CD4-positive, alpha-beta T cell (primary cell): ENCODE measurements at regions not wholly inside any gene's neighbourhood (a gene's known extent, or its start where the extent isn't known, plus 50 kb on each side); places are given as distances from the start of the nearest gene placed in this dataset.

ENCODE experiments used
- ATAC-seq: fragments of 200-7000 bp; cut with Tn5 transposase; one replicate; pipeline ENCODE4 v1.10.0; 2022; ENCODE audit warnings: mild to moderate bottlenecking; ENCODE audit not compliant: poor library complexity
- CTCF ChIA-PET: fragments of 350-600 bp; sonication (Branson Sonifier 250); formaldehyde crosslinking; loops from one replicate; lab custom pipeline; 2021; ENCODE audit warnings: antibody characterized with exemption, inconsistent platforms; lab: Charles Lee
- POLR2A ChIA-PET: fragments of 350-600 bp; sonication (Branson Sonifier 250); formaldehyde crosslinking; loops from one replicate; lab custom pipeline; 2021; ENCODE audit warnings: antibody characterized with exemption, inconsistent platforms; lab: Charles Lee
- DNase-seq, 14 experiments: peaks; one replicate each; pipeline ENCODE4 v3.0.0-alpha.2; 2013 to 2020; ENCODE audit warnings: mixed read lengths in 2 of 14
- H3K27ac ChIP-seq, 2 donors: one replicate each; pipeline versions ENCODE4 v1.5.1 to v1.7.0; 2013; ENCODE audit warnings: low read length in 2 of 2, low read depth in 1 of 2, mild to moderate bottlenecking in 1 of 2
- H3K27me3 ChIP-seq, 2 experiments: 1 replicate in 1 of 2; 2 replicates in 1 of 2; pipeline versions ENCODE4 v1.6.1 to v1.7.0; 2013; ENCODE audit warnings: low read length in 2 of 2, control low read depth in 1 of 2, mild to moderate bottlenecking in 1 of 2, moderate library complexity in 1 of 2; ENCODE audit not compliant: insufficient read depth in 2 of 2, control insufficient read depth in 1 of 2
- H3K36me3 ChIP-seq: one replicate; pipeline ENCODE4 v1.6.1; 2013; ENCODE audit warnings: low read length, control low read depth; ENCODE audit not compliant: insufficient read depth
- H3K4me1 ChIP-seq: one replicate; pipeline ENCODE4 v1.6.1; 2013; ENCODE audit warnings: low read length, control low read depth; ENCODE audit not compliant: insufficient read depth
- H3K4me3 ChIP-seq: one replicate; pipeline ENCODE4 v1.5.1; 2013; ENCODE audit warnings: mild to moderate bottlenecking, low read length, moderate library complexity
- H3K9me3 ChIP-seq, 2 experiments: 1 replicate in 1 of 2; 2 replicates in 1 of 2; pipeline versions ENCODE4 v1.6.1 to v1.7.0; 2013; ENCODE audit warnings: low read length in 2 of 2, mild to moderate bottlenecking in 2 of 2, control low read depth in 1 of 2, moderate library complexity in 1 of 2; ENCODE audit not compliant: control insufficient read depth in 1 of 2, insufficient read depth in 1 of 2
- H3K27ac Mint-ChIP-seq: one replicate; pipeline ENCODE4 v1.8.0; 2020; ENCODE audit warnings: mixed read lengths
- H3K27me3 Mint-ChIP-seq: one replicate; pipeline ENCODE4 v1.8.0; 2021; ENCODE audit warnings: mixed read lengths
- H3K36me3 Mint-ChIP-seq: one replicate; pipeline ENCODE4 v1.8.0; 2021; ENCODE audit warnings: low read depth, mixed read lengths
- H3K4me1 Mint-ChIP-seq: one replicate; pipeline ENCODE4 v1.8.0; 2021; ENCODE audit warnings: low read depth, mixed read lengths
- H3K4me3 Mint-ChIP-seq: one replicate; pipeline ENCODE4 v1.8.0; 2020; ENCODE audit warnings: mild to moderate bottlenecking, mixed read lengths
- H3K9me3 Mint-ChIP-seq: one replicate; pipeline ENCODE4 v1.8.0; 2020; ENCODE audit warnings: mixed read lengths
- CTCF ChIP-seq: fragments of 200-600 bp; IDR thresholded peaks from one replicate; pipeline ENCODE4 v1.8.0; 2022; ENCODE audit warnings: antibody characterized with exemption, mild to moderate bottlenecking
- intact Hi-C, 2 experiments: fragments of 100-400 bp; cut with DNase I in 1 of 2; cut with micrococcal nuclease in 1 of 2; formaldehyde crosslinking; loops; one replicate each; pipeline versions ENCODE4 v1.15.1 to v1.9.0; 2023 to 2025; cut with DNase I, micrococcal nuclease

GRCh38 chr1:14217384-14217783 lies 381.1 kb upstream of the KAZN start:
- Histone ChIP-seq H3K9me3 (peaks cover 0 to 8% of the 10 kb centered on the region in 2 experiments), H3K4me3 (no peak overlapping the region), H3K36me3 (no peaks in the 10 kb centered on the region), H3K27me3 (no peaks in the 10 kb centered on the region), H3K27ac (no peak overlapping the region), H3K4me1 (no peaks in the 10 kb centered on the region)
- H3K27me3 Mint-ChIP-seq: no peaks in the 10 kb centered on the region
- no peak overlapping the region for H3K27ac Mint-ChIP-seq
- no peaks in the 10 kb centered on the region for H3K4me1 Mint-ChIP-seq
- TF ChIP-seq CTCF: no peak
- ChIA-PET POLR2A (no interaction called here), CTCF (no interaction called here)
- DNase-seq (no peak), ATAC-seq (no peak)
- H3K9me3 Mint-ChIP-seq: peaks cover 7% of the 10 kb centered on the region
- intact Hi-C loops: no loop called here
- H3K4me3 Mint-ChIP-seq: no peak overlapping the region
- H3K36me3 Mint-ChIP-seq: no peaks in the 10 kb centered on the region

- ChIA-PET POLR2A (no interaction called here), CTCF (no interaction called here)
- Mint-ChIP-seq H3K27me3 (no peaks in the 10 kb centered on the region), H3K27ac (no peak overlapping the region), H3K9me3 (peaks cover 6% of the 10 kb centered on the region), H3K36me3 (no peaks in the 10 kb centered on the region), H3K4me3 (no peak overlapping the region), H3K4me1 (no peaks in the 10 kb centered on the region)
- Histone ChIP-seq H3K9me3 (peaks cover 0 to 8% of the 10 kb centered on the region in 2 experiments), H3K4me1 (no peaks in the 10 kb centered on the region), H3K27me3 (peaks cover 0 to 4% of the 10 kb centered on the region in 2 experiments), H3K4me3 (no peak overlapping the region), H3K36me3 (no peaks in the 10 kb centered on the region), H3K27ac (no peak overlapping the region)
- no peak for ATAC-seq
- TF ChIP-seq CTCF: no peak
- no peak for DNase-seq
- intact Hi-C loops: no loop called here
These were observed 378.2 kb upstream of the KAZN start for GRCh38 chr1:14220324-14220723.

GRCh38 chr1:14220811-14221210 lies 377.7 kb upstream of the KAZN start:
- Histone ChIP-seq H3K27ac (no peak overlapping the region), H3K4me1 (no peaks in the 10 kb centered on the region), H3K27me3 (peaks cover 0 to 4% of the 10 kb centered on the region in 2 experiments), H3K9me3 (peaks cover 0 to 8% of the 10 kb centered on the region in 2 experiments), H3K4me3 (no peak overlapping the region), H3K36me3 (no peaks in the 10 kb centered on the region)
- intact Hi-C loops: no loop called here
- Mint-ChIP-seq H3K36me3 (no peaks in the 10 kb centered on the region), H3K27me3 (no peaks in the 10 kb centered on the region), H3K27ac (no peak overlapping the region), H3K9me3 (peaks cover 10% of the 10 kb centered on the region), H3K4me1 (no peaks in the 10 kb centered on the region), H3K4me3 (no peak overlapping the region)
- no peak for TF ChIP-seq CTCF
- ATAC-seq: no peak
- ChIA-PET CTCF (no interaction called here), POLR2A (no interaction called here)
- no peak for DNase-seq
